ENCODE measurements at regions not wholly inside any gene's neighbourhood (a gene's known extent, or its start where the extent isn't known, plus 50 kb on each side); places are given as distances from the start of the nearest gene placed in this dataset.
"Not testable (repeated sequence)": the region's sequence is repeated elsewhere in the genome, so short reads cannot be mapped to it uniquely, and the experiment has no call there.

DNA sequence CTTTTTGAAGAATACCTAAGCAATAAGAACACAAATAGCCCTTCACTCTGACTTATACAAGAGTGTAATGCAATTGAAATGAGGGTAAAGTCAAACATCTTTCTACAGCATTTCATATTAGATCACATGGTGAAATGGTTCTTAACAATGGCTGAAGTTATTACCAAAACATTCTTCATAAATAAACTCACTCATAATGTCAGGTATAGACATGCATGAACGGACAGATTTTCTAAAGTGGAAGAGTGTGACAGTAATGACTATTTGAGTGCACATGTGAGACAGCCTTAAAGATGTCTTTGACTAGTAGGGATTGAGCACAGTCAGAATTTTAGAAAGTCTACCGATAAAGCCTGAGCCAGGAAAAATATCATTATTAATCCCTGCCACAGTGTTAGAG is 471.0 kb downstream of the ZPLD1 start:
- no peak for DNase-seq (ENCODE audit: low read depth in 2 of 2)

DNA sequence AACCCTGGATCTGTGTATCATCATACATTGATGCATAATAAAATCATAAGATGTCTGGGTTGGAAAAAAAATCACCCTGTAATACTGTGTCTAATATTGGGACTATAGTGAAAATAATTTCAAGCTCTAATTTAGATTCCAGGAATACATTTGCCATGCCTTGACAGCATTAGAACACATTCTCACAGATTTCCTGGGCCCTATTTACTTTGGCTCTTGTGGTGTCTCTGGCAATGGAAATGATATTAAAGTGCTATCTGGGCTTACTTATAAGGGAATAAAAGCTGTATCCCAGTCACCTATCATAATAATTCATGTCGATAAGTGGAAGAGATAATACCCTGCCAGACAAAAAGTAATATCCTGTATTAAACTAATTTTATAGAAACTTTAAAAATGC is 472.0 kb downstream of the ZPLD1 start:
- DNase-seq (ENCODE audit: low read depth in 2 of 2), result no peak

DNA sequence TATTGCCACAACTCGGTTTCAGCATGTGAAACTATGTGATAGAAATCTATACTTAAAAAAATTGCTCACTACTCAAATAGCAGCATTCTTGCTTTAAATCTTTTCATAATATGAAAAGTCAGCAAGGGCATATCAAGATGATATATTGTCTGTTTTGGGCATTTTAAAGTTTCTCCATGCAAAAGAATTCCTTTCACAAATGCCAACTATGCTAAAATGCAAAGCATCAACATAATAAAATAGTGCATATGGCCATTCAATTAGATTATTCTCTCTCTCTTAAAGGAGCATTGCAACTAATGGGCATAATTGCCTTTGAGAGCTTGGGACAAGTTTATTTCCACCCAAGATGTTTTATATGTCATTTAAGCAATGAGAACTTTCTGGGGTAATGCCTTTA is 475.1 kb downstream of the ZPLD1 start:
- DNase-seq (ENCODE audit: low read depth in 2 of 2), result no peak

DNA sequence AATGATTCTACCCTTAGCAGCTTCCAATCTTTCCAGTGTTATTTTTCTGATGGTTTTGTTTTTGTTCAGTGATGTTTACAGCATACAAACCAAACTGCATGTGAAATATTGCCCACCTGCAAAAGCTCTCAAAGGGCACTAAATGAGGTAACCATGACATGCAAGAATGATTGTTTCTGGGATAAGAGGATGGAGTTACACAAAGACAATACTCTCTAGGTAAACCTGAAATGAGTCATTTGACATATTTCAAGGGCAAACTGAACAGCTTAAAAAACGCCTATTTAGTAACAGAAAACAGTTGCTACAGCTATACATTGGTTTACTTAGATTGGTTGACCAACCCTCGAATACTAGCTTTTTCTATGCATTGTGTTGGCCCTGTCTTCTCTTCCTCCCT is 481.7 kb downstream of the ZPLD1 start:
- DNase-seq (ENCODE audit: low read depth in 2 of 2), result no peak

DNA sequence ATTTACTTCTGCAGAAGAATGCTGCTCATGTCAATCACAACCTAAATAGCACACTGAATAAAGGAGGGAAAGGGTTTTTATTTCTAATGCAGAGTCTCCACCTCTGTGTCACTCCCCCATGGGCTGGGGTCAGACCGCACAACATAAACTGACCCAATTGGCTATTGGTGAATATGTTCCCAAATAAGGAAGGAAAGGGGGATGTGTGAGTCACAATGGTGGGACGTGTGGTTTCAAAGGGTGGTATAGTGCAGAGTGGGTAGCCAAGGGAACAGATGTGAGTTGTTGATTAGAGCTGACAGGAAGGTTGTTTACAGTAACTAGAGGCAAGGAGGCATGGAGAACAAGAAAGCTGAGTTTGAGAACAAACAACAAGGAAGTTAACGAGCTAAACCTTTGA is 491.8 kb downstream of the ZPLD1 start:
- no peak for DNase-seq (ENCODE audit: low read depth in 2 of 2)

DNA sequence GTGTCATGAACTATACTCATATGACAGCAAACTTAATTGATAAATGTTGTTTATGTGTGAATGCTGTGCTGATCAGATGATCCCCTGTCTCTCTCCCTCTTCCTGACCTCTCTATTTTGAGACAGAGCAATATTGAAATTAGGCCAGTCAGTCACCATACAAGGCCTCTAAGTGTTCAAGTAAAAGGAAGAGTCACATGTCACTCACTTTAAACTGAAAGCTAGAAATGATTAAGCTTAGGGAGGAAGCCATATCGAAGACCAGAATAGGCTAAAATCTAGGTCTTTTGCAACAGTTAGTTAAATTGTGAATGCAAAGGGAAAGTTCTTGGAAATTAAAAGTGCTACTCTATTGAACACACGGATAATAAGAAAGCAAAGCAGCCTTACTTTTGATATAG is 498.6 kb downstream of the ZPLD1 start:
- no peak for DNase-seq (ENCODE audit: low read depth in 2 of 2)

DNA sequence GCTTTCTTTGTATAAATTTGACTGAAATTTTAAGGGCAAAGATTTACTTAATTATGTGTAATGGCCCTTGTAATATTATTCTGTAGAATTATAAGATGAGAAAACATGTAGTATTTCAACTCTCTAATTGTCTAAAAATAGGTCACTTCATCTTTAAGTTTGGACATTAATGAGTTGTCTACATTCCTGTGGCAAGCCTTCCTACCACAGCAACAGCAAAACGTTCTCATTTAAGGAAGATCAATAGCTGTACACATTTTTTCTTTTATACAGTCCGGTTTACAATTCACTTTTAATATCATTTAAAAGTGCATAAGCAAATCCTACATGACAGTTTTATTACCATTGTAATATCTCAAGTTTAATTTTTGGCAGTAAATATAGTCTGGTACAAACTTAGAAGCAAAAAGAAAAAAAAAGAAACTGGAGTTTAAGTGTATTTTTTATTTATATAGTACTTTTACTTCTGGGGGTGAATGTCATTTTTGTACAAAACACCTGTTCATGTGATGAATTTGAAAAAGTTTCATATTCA is 501.8 kb downstream of the ZPLD1 start:
- DNase-seq (ENCODE audit: low read depth in 2 of 2), result no peak

DNA sequence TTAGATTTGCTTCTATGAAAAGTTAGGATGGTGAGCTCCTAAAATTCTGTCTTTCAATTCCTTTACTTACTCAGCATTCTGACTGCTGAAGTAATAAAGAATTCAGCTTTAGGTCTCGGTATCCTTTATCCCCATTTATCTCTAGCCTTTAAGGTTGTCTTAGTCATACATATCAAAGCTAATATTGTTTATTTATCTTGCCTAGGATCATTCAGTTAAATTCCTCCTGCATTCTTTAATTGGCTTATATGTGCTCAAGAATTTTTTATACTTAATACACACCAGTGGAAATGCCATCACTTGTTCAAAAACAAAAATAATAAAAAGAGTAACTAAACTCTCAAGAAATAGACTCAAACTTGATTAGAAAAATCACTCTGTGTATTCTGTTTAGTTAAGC is 507.0 kb downstream of the ZPLD1 start:
- no peak for DNase-seq (ENCODE audit: low read depth in 2 of 2)

DNA sequence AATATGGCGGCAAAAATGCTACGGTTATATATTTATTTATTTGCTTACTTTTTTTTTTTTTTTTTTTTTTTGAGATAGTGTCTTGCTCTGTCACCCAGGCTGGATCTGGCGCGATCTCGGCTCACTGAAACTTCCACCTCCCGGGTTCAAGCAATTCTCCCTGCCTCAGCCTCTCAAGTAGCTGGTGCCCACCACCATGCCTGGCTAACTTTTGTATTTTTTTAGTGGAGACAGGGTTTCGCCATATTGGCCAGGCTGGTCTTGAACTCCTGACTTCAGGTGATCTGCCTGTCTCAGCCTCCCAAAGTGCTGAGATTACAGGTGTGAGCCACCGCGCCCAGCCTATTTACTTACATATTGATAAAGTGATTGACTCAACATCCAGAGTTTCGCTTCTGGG is 511.6 kb downstream of the ZPLD1 start:
- not testable (repeated sequence) for DNase-seq (ENCODE audit: low read depth in 2 of 2)

DNA sequence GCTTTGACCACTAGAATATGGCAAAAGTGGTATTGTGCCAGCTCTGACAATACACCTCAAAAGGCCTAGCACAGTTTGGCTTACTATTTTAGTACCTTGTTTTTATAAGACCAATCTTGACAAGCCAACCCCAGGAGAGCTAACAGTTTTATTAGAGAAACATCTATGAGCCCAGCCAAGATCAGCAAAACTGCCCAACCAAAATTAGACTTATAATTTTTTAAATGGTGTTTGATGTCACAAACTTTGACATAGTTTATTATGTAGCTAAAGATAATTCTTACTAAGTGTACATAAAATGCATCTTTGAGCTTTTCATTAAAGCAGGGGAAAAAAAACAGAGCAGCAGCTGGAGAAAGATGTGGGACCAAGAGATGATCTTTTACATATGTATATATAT is 537.5 kb downstream of the ZPLD1 start:
- DNase-seq (ENCODE audit: low read depth in 2 of 2), result no peak

DNA sequence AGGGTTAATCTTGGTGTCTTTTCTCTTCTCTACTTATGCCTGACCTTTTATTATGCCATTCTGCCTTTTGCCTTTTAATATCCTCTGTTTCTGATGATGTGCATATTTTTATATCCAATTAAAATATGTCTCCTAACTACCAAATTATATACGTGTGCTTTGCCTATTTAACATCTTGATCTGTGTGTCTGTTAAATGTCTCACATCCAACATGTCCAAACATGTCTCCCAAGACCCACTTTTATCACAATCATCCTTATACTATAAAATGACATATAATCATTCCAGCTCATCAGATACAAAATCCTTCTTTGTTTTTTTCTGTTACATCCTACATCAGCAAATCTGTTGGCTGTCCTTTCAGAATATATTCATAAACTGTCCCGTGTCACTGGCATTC is 539.5 kb downstream of the ZPLD1 start:
- DNase-seq (ENCODE audit: low read depth in 2 of 2), result no peak

DNA sequence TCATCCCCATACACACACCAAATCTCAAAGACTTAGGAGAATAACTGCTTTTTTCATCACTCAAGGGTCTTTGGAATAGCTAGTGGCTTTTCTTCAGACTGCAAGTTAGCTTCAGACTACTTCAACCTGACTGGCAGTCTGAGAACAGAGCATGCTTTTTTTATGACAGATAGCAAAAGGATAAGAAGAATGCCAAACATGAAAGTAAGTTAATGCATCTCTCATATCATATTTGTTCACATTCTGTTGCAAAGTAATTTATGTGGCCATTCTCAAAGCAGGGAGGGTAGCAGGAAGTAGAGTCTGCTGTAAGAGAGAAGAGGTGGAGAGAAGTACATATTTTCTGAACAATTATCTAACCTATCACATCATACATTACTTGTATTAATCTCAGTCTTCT is 544.4 kb downstream of the ZPLD1 start:
- DNase-seq (ENCODE audit: low read depth in 2 of 2), result no peak

DNA sequence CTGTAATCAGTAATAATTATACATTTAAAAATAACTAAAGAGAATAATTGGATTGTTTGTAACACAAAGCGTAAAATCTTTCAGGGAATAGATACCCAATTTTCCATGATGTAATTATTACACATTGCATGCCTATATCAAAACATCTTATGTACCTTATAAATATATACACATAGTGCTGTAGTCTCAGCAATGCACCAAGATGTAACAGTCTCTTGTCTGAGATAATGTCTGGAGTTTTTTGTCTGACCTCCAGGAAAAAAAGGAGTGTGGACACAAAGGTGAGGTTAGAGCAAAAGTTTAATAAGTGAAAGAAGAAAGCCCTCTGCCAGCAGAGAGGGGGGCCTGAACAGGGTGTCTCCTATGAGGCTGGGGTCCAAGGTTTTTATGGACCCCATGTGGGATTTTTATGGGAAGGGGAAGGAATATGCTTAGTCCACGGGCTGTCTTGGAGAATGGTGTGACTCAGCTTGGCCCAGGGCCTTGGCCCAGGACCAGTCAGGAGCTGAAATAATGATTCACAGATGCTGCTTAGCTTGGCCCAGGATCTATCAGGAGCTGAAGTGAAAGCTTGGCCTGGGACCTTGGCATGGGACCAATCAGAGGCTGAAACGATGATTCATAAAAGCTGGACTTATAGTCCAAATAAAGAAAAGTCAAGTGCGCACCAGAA is 545.0 kb downstream of the ZPLD1 start:
- no peak for DNase-seq (ENCODE audit: low read depth in 2 of 2)

DNA sequence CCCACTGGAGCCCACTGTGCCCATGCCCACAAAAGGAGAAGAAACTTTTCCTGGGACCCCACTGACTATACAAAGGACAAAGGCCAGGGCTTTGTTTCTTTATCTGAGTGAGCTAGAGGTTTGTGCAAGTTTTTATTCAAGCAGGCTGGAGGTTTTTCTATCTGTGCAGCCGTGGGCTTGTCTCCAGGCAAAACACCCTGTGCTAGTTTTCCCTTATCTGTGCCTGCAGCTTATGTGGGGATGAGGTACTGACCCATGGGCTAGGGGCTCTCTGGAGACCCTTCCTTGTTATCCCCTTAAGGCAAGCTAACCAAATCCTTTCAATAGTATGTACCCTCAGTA is 545.5 kb downstream of the ZPLD1 start:
- no peak for DNase-seq (ENCODE audit: low read depth in 2 of 2)

DNA sequence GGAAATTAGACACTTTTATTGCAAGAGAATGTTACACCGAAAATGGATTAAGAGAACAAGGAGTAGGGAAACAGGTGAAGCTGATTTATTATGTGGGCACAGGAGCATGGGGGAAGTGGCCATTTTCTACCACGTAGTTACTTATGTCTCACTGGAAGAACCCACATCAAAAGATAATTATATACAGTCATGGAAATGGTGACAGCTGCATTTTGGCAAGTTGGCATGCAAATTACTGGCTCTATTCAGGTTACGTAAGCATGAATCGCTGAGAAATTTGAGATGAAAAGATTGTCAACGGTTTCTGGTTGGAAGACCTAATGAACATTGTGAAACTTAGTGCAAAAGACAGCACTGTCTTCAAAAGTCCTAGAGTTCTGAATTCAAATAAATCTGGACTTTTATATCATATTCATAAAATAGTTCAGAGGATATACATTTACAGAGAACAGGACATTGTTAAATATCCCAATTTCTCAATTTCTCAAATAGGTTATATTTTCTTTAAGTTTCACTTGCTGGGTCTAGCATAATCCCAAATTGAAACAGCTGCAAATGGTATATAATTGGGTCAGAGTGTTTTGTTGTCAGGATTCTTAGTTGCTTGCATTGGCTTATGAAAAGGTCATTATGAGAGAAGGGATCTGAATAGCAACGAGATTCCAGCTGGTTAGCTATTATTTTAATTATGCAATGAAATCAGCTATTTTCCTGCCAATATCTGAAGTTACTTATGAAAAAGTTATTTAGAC is 567.8 kb downstream of the ZPLD1 start:
- DNase-seq (ENCODE audit: low read depth in 2 of 2), result no peak

DNA sequence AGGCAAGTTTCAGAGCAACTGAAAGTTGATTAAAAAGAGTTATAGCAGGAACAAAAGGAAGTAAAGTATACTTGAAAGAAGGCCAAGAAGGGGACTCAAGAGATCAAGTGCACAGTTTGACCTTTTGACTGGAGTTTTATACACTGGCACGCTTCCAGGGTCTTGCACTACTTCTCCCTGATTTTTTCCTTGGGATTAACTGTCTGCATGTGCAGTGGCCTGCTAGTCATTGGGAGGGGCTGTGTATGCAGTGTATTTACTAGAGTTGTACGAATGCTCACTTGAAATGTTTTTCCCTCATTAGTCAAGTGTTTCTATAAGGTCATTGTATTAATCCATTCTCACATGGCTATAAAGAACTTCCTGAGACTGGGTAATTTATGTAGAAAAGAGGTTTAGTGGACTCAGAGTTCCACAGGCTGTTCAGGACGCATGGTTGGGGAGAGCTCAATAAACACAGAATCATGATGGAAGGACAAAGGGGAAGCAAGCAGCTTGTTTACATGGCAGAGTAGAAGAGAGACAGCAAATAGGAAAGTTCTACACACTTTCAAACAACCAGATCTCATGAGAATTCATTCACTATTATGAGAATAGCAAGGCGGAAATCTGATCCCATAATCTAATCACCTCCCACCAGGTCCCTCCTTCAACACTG is 571.8 kb downstream of the ZPLD1 start:
- no peak for DNase-seq (ENCODE audit: low read depth in 2 of 2)

DNA sequence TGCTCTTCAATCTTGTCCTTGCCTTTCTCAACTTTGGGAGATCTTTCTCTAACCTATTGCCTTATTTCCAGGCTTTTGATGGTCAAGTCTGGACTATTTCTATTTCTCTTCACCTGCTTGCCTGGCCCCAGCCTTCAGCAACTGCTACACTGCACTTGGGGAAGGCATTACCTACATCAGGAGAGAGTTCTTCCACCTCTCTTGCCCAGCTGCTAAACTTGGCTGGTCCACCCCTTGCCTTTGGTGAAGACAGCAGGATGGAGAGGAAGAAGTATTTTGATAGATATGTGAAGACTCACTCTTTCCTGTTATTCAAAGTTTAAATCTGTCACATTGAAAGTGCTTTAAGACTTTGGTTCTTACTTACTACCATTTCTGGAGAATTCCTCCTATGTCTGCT is 574.8 kb downstream of the ZPLD1 start:
- no peak for DNase-seq (ENCODE audit: low read depth in 2 of 2)

DNA sequence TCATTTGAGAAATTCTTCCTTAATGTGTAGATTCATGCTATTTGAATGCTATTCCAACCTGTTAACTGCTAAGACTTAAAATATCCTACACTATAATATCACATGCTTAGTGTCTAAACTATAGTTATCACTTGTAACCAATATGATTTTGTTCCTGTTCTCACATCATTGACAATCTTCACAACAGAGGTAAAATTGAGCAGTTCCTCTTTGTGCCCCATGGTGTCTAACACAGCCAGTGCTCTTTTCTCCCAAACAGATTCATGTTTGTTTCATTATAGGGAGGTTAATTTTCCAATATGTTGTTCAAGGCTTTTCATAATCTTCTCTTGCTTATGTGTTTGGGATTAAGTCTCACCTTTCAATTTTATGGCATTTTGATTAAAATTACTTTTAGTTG is 591.1 kb downstream of the ZPLD1 start:
- no peak for DNase-seq (ENCODE audit: low read depth in 2 of 2)

DNA sequence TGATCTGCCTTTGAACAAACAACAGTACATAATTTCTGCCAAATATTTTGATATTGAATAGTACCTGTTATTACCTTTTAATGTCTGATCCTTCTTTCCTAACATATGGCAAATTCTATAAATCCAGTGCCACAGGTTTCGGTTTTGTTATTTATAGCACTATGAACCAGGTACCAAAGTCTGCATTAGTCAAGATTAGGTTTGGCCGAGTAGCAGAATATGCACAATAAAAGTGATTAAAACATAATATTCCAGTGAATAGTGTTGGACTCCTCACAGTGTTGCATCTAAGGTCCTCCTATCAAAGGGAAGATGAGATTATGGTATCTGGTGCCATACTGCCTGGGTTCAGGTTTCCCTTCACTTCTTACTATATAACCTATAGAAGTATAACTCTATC is 599.0 kb downstream of the ZPLD1 start:
- DNase-seq (ENCODE audit: low read depth in 2 of 2), result no peak

DNA sequence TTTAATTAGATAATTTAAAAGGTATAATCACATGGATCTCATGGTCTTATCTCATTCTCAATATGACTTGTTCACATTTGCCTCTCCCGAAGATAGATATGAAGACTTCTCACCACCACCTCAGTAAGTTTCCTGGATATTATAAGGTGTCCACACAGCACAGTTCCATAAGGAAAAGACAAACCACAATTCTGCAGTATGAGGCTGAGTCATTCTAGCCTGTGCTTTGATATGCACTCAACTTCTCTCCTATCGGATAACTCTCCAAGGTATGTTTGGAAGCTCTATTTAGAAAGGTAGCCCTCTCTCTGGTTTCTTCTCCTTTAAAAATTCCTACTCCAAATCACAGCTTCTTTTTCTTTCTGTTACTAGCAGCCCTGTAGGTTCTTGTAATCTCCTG is 612.8 kb downstream of the ZPLD1 start:
- DNase-seq (ENCODE audit: low read depth in 2 of 2), result no peak

DNA sequence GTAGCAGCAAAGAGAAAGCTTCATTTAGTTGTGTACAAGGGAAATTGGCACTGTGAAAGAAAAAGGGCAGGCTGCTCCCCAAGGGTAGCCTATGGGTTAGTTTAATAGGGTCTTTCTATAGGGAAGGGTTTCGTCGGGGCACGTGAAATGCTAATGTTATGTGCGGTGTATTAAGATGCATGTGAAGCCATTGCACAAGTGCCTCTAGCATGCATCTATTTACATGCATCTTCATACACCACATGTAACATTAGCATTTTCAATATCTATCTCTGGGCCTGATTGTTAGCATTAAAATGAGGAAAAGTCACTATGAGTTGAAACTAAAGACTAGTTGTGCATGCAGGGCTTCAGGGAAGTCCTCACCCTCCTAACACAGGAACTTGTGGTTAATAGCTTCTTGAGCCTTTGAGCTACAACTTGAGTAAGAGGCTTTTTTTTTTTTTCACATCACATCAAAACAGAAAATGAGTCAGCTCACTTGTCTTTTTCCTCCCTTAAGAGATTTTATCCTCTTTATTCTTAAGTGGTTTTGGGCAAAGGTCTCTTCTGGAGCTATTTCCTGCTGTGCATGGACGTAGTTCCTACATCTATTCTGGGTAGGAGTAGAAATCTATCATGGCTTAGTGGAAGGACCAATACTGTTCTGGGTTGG is 613.4 kb downstream of the ZPLD1 start:
- DNase-seq (ENCODE audit: low read depth in 2 of 2), result no peak

DNA sequence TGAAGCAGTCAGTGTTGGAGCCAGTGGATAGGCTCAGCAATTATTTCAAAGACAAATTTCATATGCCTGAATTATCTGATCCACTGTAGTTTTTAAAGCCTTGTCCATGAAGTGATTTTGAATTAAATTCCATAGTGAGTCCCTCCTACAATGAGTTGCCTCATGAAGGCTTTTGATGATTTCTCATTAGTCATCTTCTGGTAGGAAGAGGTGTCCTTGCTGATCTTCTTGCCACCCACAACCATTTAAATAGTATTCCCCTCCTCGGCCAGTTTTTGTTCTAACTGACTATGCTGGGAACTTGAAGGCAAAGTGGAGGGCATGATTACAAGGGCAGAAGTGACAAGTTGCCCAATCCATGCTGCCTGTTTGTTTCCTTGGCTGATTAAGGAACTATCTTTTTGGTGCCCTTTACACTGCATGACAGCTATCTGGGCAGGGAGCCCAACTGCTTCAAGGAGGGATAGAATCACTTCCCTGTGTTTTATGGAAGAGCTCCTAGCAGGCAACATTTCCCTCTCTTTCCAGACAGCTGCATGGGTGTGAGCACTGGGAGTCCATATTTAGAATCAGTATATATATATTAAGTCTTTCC is 617.5 kb downstream of the ZPLD1 start:
- DNase-seq (ENCODE audit: low read depth in 2 of 2), result no peak

All from activated CD4-positive, alpha-beta T cell treated with anti-CD3 and anti-CD28 coated beads for 24 hours (primary cell).